ENCODE measurements at regions not wholly inside any gene's neighbourhood (a gene's known extent, or its start where the extent isn't known, plus 50 kb on each side); places are given as distances from the start of the nearest gene placed in this dataset.
"Not testable (repeated sequence)": the region's sequence is repeated elsewhere in the genome, so short reads cannot be mapped to it uniquely, and the experiment has no call there.

GRCh38 chr7:29723127-29723526 is 83.2 kb upstream of the WIPF3 start:
- POLR2A ChIA-PET (ENCODE audit: partially characterized antibody); H2AK5ac ChIP-seq (ENCODE audit: low read depth, low read length); H3K79me1 ChIP-seq (ENCODE audit: low read depth, low read length); H3K18ac ChIP-seq (ENCODE audit: extremely low read depth, low read length); H3K4me1 ChIP-seq (replicated peaks in 1 of 4; ENCODE audit: control insufficient read depth in 3 of 4, insufficient read depth in 4 of 4, low read length in 3 of 4); H2BK15ac ChIP-seq (ENCODE audit: low read length); H3K27ac ChIP-seq (ENCODE audit: low read depth, low read length); H3K23me2 ChIP-seq (ENCODE audit: low read depth, low read length); H4K91ac ChIP-seq (replicated peaks; ENCODE audit: insufficient read length, low read length); FAIRE-seq; H3K36me3 ChIP-seq (ENCODE audit: control insufficient read depth in 2 of 4, insufficient read depth in 4 of 4, low read length in 3 of 4); H3K56ac ChIP-seq (replicated peaks; ENCODE audit: insufficient read length, low read depth, low read length); H2BK20ac ChIP-seq (ENCODE audit: low read length); H3K9ac ChIP-seq (replicated peaks in 1 of 4; ENCODE audit: extremely low read depth in 1 of 4, low read depth in 3 of 4, low read length in 3 of 4); H3K27me3 ChIP-seq (replicated peaks in 1 of 4; ENCODE audit: control insufficient read depth in 3 of 4, extremely low read depth in 1 of 4, insufficient read depth in 3 of 4, low read length in 3 of 4); H3K4me2 ChIP-seq (ENCODE audit: insufficient read depth in 1 of 2, low read depth in 2 of 2, low read length in 2 of 2); DNase-seq (ENCODE audit: low read depth in 1 of 2, low spot score in 2 of 2); H3K4me3 ChIP-seq (ENCODE audit: extremely low read depth in 1 of 4, insufficient read depth in 2 of 4, low read depth in 3 of 4, low read length in 4 of 4); H2BK5ac ChIP-seq (ENCODE audit: low read depth, low read length); H3K9me3 ChIP-seq (ENCODE audit: insufficient read depth in 2 of 2, low read depth in 1 of 2, low read length in 1 of 2); H4K8ac ChIP-seq (ENCODE audit: extremely low read depth, insufficient read depth, low read length); H3K4ac ChIP-seq (replicated peaks; ENCODE audit: insufficient read length, low read depth, low read length); H3K23ac ChIP-seq (ENCODE audit: insufficient read length); H4K20me1 ChIP-seq (replicated peaks in 1 of 2; ENCODE audit: control insufficient read depth in 1 of 2, insufficient read depth in 2 of 2, low read length in 2 of 2); H4K5ac ChIP-seq (ENCODE audit: insufficient read length, low read depth, low read length); H3K79me2 ChIP-seq (ENCODE audit: control insufficient read depth in 1 of 2, insufficient read depth in 2 of 2, low read length in 2 of 2); H2BK12ac ChIP-seq (ENCODE audit: low read depth, low read length); H2BK120ac ChIP-seq (replicated peaks; ENCODE audit: low read depth, low read length); H3K14ac ChIP-seq (ENCODE audit: insufficient read length): not testable (repeated sequence)
- WGBS, 2 experiments (ENCODE audit: extremely low coverage in 1 of 2, insufficient coverage in 1 of 2, insufficient read length in 1 of 2, insufficient replicate concordance in 2 of 2, low coverage in 1 of 2, low lambda C conversion rate in 2 of 2, missing lambda C conversion rate in 1 of 2): 65% methylated on average over 8 of the region's 8 CpGs; no CpG with 5 or more reads in 1 of the 2 experiments
- H2AFZ ChIP-seq (ENCODE audit: low read length): peak overlapping the region; percentile 95; the same call in 1 of the 2 replicates
- TF ChIP-seq MAX (IDR thresholded peaks at IDR 0.05) (peak; percentile 66), E2F6 (IDR thresholded peaks at IDR 0.05) (peak; percentile 68)
- CTCF ChIA-PET (ENCODE audit: partially characterized antibody): interaction anchor here (0.7 kb wide), 2 partner anchors 34 to 254 kb away, joined by 3 read pairs; no protein-coding TSS in a partner anchor
